BJ (cell line): ENCODE measurements at regions not wholly inside any gene's neighbourhood (a gene's known extent, or its start where the extent isn't known, plus 50 kb on each side); places are given as distances from the start of the nearest gene placed in this dataset.

Experiments used
- CTCF ChIA-PET: fragments of 350-600 bp; formaldehyde crosslinking; extraction: SDS; loops from one replicate; lab custom pipeline; 2021; ENCODE audit warnings: antibody characterized with exemption, inconsistent platforms; lab: Yijun Ruan, JAX
- POLR2A ChIA-PET: fragments of 300-600 bp; sonication (Branson Sonifier 250); formaldehyde crosslinking; extraction: SDS; loops from one replicate; lab custom pipeline; 2021; ENCODE audit warnings: antibody characterized with exemption; lab: Charles Lee
- DNase-seq: peaks from one replicate; pipeline ENCODE4 v3.0.0-alpha.2; 2011; ENCODE audit warnings: low read depth
- H3K27me3 ChIP-seq: 2 replicates; pipeline ENCODE4 v1.6.0; 2011; ENCODE audit warnings: low read length; ENCODE audit not compliant: control insufficient read depth, insufficient read depth
- H3K36me3 ChIP-seq: 2 replicates; pipeline ENCODE4 v1.5.1; 2011; ENCODE audit warnings: low read length; ENCODE audit not compliant: control insufficient read depth, insufficient read depth
- H3K4me3 ChIP-seq: 2 replicates; pipeline ENCODE4 v1.5.1; 2011; ENCODE audit warnings: low read depth, mild to moderate bottlenecking, control low read depth, low read length
- TF ChIP-seq, protein P1 (sequence below): IDR thresholded peaks from 2 replicates; pipeline ENCODE4 v1.5.1; 2011; ENCODE audit warnings: low read depth, mild to moderate bottlenecking, control low read depth, inconsistent platforms, low read length, moderate library complexity; ENCODE audit not compliant: insufficient read depth

DNA sequence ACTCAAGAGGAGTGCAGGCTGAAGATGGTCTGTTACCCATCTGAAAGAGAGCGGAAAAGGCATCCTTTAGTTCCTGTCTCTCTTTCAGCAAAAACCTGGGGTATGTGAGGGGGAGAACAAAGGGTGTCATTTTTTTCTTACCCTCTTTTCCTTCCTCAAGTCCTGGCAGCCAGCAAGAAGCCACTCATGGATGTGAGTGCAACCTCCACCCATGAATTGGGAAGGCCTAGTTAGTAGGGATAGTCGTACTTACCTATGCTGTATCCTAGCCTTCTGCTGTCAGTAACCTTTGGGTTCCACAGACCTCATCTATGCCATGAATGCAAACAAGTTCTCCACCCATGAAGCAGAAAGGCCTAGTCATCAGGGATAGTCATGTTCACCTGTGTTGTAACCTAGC is 472.8 kb downstream of the ZIC1 start:
- POLR2A ChIA-PET: no interaction called here
- no peaks in the 10 kb centered on the region for H3K36me3 ChIP-seq
- no peak for DNase-seq
- TF ChIP-seq, protein P1, sequence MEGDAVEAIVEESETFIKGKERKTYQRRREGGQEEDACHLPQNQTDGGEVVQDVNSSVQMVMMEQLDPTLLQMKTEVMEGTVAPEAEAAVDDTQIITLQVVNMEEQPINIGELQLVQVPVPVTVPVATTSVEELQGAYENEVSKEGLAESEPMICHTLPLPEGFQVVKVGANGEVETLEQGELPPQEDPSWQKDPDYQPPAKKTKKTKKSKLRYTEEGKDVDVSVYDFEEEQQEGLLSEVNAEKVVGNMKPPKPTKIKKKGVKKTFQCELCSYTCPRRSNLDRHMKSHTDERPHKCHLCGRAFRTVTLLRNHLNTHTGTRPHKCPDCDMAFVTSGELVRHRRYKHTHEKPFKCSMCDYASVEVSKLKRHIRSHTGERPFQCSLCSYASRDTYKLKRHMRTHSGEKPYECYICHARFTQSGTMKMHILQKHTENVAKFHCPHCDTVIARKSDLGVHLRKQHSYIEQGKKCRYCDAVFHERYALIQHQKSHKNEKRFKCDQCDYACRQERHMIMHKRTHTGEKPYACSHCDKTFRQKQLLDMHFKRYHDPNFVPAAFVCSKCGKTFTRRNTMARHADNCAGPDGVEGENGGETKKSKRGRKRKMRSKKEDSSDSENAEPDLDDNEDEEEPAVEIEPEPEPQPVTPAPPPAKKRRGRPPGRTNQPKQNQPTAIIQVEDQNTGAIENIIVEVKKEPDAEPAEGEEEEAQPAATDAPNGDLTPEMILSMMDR: no peak
- H3K4me3 ChIP-seq: no peak overlapping the region
- CTCF ChIA-PET: no interaction called here
- H3K27me3 ChIP-seq: no peaks in the 10 kb centered on the region

DNA sequence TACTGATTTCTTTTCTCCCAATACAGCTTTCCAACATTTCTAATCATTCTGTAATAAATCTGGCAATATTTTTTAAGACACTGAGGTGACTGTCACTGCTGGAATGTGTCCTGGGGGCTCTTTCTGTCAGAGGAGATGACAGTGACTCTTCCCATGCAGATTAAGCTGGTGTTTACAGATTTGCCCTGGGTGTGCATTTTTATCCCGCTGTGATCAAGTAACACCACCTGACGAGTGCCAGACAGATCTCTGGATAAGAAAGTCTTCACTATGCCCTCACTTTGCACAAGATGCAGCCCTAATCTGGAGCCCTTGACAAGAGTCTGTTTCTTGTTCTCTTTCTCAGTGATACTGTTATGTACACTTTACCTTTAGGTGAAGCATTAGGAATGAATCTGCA is 477.7 kb downstream of the ZIC1 start:
- Histone ChIP-seq H3K36me3 (no peaks in the 10 kb centered on the region), H3K27me3 (no peaks in the 10 kb centered on the region), H3K4me3 (no peak overlapping the region)
- ChIA-PET CTCF (no interaction called here), POLR2A (no interaction called here)
- no peak for DNase-seq
- TF ChIP-seq, protein P1: no peak

DNA sequence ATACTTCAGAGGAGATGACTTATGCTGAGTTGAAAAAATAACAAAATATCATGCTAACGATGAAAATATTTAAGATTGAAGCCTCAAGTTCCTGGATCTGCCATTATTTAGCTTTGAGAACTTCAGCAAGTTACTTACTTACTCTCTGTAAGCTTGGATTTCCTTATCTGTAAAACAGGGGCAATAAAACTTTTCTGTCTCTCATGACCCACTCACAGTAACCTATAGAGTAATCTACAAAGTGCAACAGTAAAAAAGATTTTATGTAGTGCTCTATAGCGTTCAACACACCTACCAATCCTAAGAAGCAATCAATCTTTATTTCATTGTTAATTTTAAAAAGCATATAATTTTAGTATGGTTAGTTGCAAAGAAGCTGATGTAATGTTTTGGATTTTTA is 478.6 kb downstream of the ZIC1 start:
- H3K36me3 ChIP-seq: no peaks in the 10 kb centered on the region
- no peak for DNase-seq
- ChIA-PET CTCF (no interaction called here), POLR2A (no interaction called here)
- H3K4me3 ChIP-seq: no peak overlapping the region
- no peaks in the 10 kb centered on the region for H3K27me3 ChIP-seq
- TF ChIP-seq, protein P1: no peak

DNA sequence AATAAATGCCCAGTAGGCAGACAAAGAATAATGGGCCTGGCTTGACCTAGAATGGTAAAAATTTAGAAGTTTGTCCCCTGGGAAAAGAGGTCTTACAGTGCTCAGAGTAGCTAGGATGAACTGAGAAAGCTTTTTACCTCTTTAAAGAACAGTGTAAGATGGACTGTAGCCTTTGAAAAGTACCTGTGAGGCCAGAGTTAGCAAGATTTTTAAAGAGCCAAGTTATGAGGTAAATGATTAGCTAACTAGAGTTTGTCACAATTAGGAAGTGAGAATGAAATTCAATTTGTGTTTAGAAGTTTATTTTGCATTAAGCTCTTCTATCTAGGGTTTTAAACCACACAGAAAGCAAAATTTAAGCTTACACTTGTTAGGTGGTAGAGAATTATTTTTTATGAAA is 480.9 kb downstream of the ZIC1 start:
- no peak overlapping the region for H3K4me3 ChIP-seq
- TF ChIP-seq, protein P1: no peak
- CTCF ChIA-PET: no interaction called here
- H3K36me3 ChIP-seq: no peaks in the 10 kb centered on the region
- no peaks in the 10 kb centered on the region for H3K27me3 ChIP-seq
- DNase-seq: no peak
- POLR2A ChIA-PET: no interaction called here

DNA sequence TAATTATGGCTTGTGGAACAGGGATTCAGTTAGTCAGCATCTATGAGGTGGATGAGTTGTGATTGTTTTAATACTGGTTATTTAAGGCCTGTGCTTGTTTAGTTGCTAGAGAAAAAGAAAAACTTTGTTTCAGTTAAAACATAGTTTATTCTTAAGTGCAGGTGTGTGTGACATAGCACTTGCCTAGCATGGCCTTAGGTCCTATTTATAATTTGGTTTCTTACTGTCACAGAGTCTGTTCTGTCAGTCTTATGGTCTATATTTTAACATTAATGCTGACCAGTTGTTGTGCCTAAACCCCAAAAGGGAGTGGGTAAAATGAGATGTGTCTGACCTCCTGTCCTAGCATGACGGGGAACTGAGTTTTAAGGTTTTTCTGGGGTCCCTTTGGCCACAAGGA is 486.3 kb downstream of the ZIC1 start:
- no peak for DNase-seq
- ChIA-PET CTCF (no interaction called here), POLR2A (no interaction called here)
- H3K4me3 ChIP-seq: no peak overlapping the region
- no peaks in the 10 kb centered on the region for H3K36me3 ChIP-seq
- TF ChIP-seq, protein P1: no peak
- H3K27me3 ChIP-seq: no peaks in the 10 kb centered on the region
